ENCODE measurements at regions not wholly inside any gene's neighbourhood (a gene's known extent, or its start where the extent isn't known, plus 50 kb on each side); places are given as distances from the start of the nearest gene placed in this dataset.

DNA sequence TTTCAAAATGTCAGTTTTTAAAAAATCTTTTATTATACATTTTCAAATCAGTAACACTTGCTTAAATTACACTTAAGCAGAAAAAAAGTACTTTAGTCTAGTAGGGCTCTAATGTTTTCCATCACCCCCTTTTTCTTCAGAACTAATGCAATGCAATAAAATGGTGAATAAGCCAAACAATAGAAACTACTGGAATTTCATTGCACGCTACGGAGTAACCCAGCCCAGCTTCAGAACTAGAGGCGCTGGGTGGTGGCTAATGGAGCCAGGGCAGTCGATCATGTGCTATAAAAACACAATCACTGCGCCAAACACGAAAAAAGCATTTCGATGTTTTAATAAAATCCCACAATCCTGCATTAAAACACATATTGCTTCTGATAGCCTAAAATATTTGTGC is 59.9 kb upstream of the ODAD2 start:
- no peak for DNase-seq (ENCODE audit: low spot score)

DNA sequence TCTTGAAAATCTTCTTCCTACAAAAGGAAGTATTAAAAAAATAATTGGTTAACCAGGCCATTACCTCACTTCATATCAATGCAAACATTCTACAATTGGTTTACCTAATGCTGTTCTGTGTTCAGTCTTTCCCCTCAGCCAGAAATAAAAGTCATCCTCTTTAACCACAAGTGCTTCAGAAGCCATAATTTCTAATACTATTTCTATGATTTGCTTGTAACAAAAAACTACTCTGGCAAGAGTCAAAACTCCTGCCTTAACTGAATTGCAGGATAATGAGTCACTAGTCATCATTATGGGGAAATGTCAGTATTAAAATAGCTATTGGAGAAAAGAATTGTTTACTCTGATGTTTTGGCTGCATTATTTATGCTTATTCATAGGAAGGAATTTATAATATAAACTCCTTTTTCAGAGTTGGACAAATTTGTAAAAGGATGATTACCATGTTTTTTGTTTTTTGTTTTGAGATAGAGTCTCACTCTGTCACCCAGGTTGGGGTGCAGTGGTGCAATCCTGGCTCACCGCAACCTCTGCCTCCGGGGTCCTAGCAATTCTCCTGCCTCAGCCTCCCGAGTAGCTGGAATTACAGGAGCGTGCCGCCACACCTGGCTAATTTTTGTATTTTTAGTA is 55.5 kb upstream of the ODAD2 start:
- DNase-seq (ENCODE audit: low spot score) = no peak

DNA sequence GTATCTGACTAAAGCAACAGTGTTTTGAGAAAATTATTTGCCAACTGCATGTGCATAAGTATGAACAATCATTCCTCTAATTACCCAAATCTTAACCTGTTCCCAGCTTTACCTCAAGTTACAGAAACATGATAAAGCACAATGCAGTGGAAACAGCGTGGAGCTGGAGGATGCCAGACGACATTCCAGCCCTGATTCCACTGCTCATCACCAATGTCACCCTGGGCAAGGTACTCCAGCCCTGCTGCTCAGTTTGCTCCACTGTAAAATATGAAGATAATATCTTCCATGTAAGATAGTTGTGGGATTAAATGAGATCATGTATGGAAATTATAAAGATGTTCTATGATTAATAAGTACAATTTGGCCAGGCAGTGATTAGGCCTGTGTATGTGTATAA is 50.4 kb upstream of the ODAD2 start:
- no peak for DNase-seq (ENCODE audit: low spot score)
